ENCODE measurements at regions not wholly inside any gene's neighbourhood (a gene's known extent, or its start where the extent isn't known, plus 50 kb on each side); places are given as distances from the start of the nearest gene placed in this dataset.

GRCh38 chr16:59260892-59261291 is 526.8 kb upstream of the GOT2 start:
- DNase-seq, result no peak
- no peak overlapping the region for H3K4me3 ChIP-seq
- 83 to 90% methylated on average over 4 of the region's 4 CpGs for WGBS, 2 donors
- intact Hi-C loops (cut with DNase I; ENCODE audit: low total_unique reads), result no loop called here
- no peaks in the 10 kb centered on the region for H3K27me3 ChIP-seq
- TF ChIP-seq POLR2A (IDR thresholded peaks at IDR 0.05), result no peak
- TF ChIP-seq, protein P1, sequence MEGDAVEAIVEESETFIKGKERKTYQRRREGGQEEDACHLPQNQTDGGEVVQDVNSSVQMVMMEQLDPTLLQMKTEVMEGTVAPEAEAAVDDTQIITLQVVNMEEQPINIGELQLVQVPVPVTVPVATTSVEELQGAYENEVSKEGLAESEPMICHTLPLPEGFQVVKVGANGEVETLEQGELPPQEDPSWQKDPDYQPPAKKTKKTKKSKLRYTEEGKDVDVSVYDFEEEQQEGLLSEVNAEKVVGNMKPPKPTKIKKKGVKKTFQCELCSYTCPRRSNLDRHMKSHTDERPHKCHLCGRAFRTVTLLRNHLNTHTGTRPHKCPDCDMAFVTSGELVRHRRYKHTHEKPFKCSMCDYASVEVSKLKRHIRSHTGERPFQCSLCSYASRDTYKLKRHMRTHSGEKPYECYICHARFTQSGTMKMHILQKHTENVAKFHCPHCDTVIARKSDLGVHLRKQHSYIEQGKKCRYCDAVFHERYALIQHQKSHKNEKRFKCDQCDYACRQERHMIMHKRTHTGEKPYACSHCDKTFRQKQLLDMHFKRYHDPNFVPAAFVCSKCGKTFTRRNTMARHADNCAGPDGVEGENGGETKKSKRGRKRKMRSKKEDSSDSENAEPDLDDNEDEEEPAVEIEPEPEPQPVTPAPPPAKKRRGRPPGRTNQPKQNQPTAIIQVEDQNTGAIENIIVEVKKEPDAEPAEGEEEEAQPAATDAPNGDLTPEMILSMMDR (IDR thresholded peaks at IDR 0.05), result no peak
- H3K4me1 ChIP-seq, result no peaks in the 10 kb centered on the region
- no peaks in the 10 kb centered on the region for H3K36me3 ChIP-seq (ENCODE audit: low read depth, missing control alignments)
- no peak overlapping the region for H3K27ac ChIP-seq
- H3K9me3 ChIP-seq, result no peaks in the 10 kb centered on the region

DNA sequence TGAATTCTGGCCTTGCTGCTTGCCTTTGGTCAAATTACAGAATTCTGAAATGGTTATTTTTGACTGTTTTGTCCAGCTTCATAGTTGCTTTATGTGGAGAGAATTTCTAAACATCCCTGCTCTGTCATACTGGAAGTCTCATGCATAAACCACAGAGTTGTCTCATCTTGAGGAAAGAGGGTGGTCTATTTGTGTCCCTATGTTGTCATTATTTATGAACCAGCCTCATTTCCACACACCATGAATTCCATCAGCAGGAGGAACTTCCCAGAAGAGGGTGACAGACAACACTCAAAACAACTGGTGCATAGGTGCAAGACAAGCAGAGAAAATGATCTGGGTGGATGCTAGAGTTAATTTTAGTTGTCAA is 525.8 kb upstream of the GOT2 start:
- H3K27ac ChIP-seq, result no peak overlapping the region
- DNase-seq, result no peak
- no peak overlapping the region for H3K4me3 ChIP-seq
- TF ChIP-seq, protein P1 (IDR thresholded peaks at IDR 0.05), result no peak
- no peak for TF ChIP-seq POLR2A (IDR thresholded peaks at IDR 0.05)
- no peaks in the 10 kb centered on the region for H3K4me1 ChIP-seq
- H3K36me3 ChIP-seq (ENCODE audit: low read depth, missing control alignments), result no peaks in the 10 kb centered on the region
- intact Hi-C loops (cut with DNase I; ENCODE audit: low total_unique reads), result no loop called here
- no peaks in the 10 kb centered on the region for H3K9me3 ChIP-seq
- no peaks in the 10 kb centered on the region for H3K27me3 ChIP-seq

- WGBS, 2 donors, result 64 to 66% methylated on average over 17 to 18 of the region's 18 CpGs
- H3K27ac ChIP-seq, result no peak overlapping the region
- DNase-seq, result no peak
- no peaks in the 10 kb centered on the region for H3K27me3 ChIP-seq
- intact Hi-C loops (cut with DNase I; ENCODE audit: low total_unique reads), result no loop called here
- H3K9me3 ChIP-seq, result no peaks in the 10 kb centered on the region
- no peaks in the 10 kb centered on the region for H3K4me1 ChIP-seq
- TF ChIP-seq POLR2A (IDR thresholded peaks at IDR 0.05), result no peak
- TF ChIP-seq, protein P1 (IDR thresholded peaks at IDR 0.05), result no peak
- no peak overlapping the region for H3K4me3 ChIP-seq
- no peaks in the 10 kb centered on the region for H3K36me3 ChIP-seq (ENCODE audit: low read depth, missing control alignments)
These were observed 525.2 kb upstream of the GOT2 start for GRCh38 chr16:59259074-59259949.

DNA sequence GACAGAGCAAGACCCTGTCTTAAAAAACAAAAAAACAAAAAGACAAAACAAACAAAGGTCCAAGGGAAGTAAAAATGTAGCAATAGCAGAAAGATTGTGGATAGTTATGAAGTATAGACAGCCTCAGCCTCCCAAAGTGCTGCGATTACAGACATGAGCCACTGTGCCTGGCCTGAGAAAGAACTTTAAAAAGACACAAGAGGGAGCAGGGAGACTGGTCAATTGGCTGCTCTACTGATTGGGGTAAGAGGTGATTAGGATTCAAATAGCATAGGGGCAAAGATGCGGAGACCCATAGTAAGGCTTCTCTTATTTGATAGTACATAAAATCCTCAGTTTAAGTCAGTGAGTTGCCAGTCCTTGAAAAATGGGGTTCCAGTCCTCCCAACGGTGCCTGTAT is 518.2 kb upstream of the GOT2 start:
- H3K4me3 ChIP-seq, result no peak overlapping the region
- H3K36me3 ChIP-seq (ENCODE audit: low read depth, missing control alignments), result no peaks in the 10 kb centered on the region
- no peaks in the 10 kb centered on the region for H3K27me3 ChIP-seq
- no peak overlapping the region for H3K27ac ChIP-seq
- 81 to 90% methylated on average over 3 of the region's 3 CpGs for WGBS, 2 donors
- intact Hi-C loops (cut with DNase I; ENCODE audit: low total_unique reads), result no loop called here
- TF ChIP-seq, protein P1 (IDR thresholded peaks at IDR 0.05), result no peak
- no peak for TF ChIP-seq POLR2A (IDR thresholded peaks at IDR 0.05)
- no peaks in the 10 kb centered on the region for H3K9me3 ChIP-seq
- no peak for DNase-seq
- H3K4me1 ChIP-seq, result no peaks in the 10 kb centered on the region

DNA sequence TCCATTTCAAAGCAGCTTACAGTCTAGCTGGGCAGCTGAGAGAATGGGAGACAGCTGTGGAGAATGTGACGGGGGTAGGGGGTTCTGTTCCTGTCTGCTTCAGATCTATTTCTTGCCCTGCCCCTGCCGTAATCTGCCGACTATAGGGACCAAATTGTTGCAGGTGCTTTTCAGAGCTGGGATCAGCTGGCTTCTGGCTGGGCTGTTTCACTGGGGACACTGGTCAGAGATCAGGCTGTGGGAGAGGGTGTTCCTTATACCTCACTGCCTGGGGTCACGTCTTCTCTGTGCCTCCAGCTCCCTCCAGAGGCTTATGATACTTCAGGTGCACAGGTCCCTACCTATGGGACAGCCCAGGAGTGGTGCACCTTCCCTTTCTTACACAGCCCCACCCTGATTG is 514.9 kb upstream of the GOT2 start:
- intact Hi-C loops (cut with DNase I; ENCODE audit: low total_unique reads), result no loop called here
- no peaks in the 10 kb centered on the region for H3K36me3 ChIP-seq (ENCODE audit: low read depth, missing control alignments)
- H3K27me3 ChIP-seq, result no peaks in the 10 kb centered on the region
- DNase-seq, result no peak
- TF ChIP-seq, protein P1 (IDR thresholded peaks at IDR 0.05), result no peak
- no peak for TF ChIP-seq POLR2A (IDR thresholded peaks at IDR 0.05)
- H3K9me3 ChIP-seq, result no peaks in the 10 kb centered on the region
- H3K27ac ChIP-seq, result no peak overlapping the region
- H3K4me1 ChIP-seq, result no peaks in the 10 kb centered on the region
- H3K4me3 ChIP-seq, result no peak overlapping the region
- 78% methylated on average over 3 to 4 of the region's 4 CpGs for WGBS, 2 donors

All from testis (tissue), 2 donors.